Osteocyte (in vitro differentiated cells): ENCODE measurements at regions not wholly inside any gene's neighbourhood (a gene's known extent, or its start where the extent isn't known, plus 50 kb on each side); places are given as distances from the start of the nearest gene placed in this dataset.

Source experiments
- DNase-seq: peaks from one replicate; pipeline ENCODE4 v3.0.0; 2021; ENCODE audit warnings: mixed read lengths; ENCODE audit not compliant: unreplicated experiment; ENCODE audit errors: extremely low spot score
- H3K27ac Mint-ChIP-seq: one replicate; pipeline ENCODE4 v1.8.0; 2021; ENCODE audit warnings: mild to moderate bottlenecking, mixed read lengths; ENCODE audit not compliant: unreplicated experiment
- H3K27me3 Mint-ChIP-seq: one replicate; pipeline ENCODE4 v1.8.0; 2021; ENCODE audit warnings: mixed read lengths; ENCODE audit not compliant: unreplicated experiment
- H3K36me3 Mint-ChIP-seq: one replicate; pipeline ENCODE4 v1.8.0; 2021; ENCODE audit warnings: mixed read lengths; ENCODE audit not compliant: unreplicated experiment
- H3K4me1 Mint-ChIP-seq: one replicate; pipeline ENCODE4 v1.8.0; 2021; ENCODE audit warnings: mixed read lengths; ENCODE audit not compliant: unreplicated experiment
- H3K4me3 Mint-ChIP-seq: one replicate; pipeline ENCODE4 v1.8.0; 2021; ENCODE audit warnings: mild to moderate bottlenecking, moderate library complexity, mixed read lengths; ENCODE audit not compliant: unreplicated experiment
- H3K9me3 Mint-ChIP-seq: one replicate; pipeline ENCODE4 v1.8.0; 2021; ENCODE audit warnings: mixed read lengths; ENCODE audit not compliant: unreplicated experiment
- TF ChIP-seq, protein P1 (sequence below): fragments of 200-600 bp; sonication (generic); IDR thresholded peaks from 2 replicates; pipeline ENCODE4 v1.5.0; 2021; ENCODE audit warnings: antibody characterized with exemption, mild to moderate bottlenecking, moderate library complexity

DNA sequence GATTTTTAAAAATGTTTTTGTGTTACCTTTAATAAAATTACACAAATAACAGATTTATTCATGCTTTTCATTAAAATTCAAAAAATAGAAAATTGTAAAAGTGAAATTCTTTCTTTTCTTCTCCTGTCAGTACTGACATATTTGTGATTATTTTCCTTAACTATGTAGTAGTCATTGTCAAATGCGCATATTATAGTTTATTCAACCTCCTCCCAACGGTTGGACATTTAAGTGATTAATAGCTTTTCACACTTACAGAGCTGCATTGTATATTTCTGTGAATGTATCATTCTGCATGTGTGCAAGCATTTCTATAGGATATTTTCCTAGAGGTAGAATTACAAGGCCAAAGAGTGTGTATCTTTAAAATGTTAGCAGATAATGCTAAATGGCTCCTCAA, 259.2 kb downstream of the SH3BP4 start:
- no peaks in the 10 kb centered on the region for H3K4me1 Mint-ChIP-seq
- DNase-seq, result no peak
- H3K27me3 Mint-ChIP-seq, result peaks cover 34% of the 10 kb centered on the region
- TF ChIP-seq, protein P1, sequence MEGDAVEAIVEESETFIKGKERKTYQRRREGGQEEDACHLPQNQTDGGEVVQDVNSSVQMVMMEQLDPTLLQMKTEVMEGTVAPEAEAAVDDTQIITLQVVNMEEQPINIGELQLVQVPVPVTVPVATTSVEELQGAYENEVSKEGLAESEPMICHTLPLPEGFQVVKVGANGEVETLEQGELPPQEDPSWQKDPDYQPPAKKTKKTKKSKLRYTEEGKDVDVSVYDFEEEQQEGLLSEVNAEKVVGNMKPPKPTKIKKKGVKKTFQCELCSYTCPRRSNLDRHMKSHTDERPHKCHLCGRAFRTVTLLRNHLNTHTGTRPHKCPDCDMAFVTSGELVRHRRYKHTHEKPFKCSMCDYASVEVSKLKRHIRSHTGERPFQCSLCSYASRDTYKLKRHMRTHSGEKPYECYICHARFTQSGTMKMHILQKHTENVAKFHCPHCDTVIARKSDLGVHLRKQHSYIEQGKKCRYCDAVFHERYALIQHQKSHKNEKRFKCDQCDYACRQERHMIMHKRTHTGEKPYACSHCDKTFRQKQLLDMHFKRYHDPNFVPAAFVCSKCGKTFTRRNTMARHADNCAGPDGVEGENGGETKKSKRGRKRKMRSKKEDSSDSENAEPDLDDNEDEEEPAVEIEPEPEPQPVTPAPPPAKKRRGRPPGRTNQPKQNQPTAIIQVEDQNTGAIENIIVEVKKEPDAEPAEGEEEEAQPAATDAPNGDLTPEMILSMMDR, result no peak
- H3K36me3 Mint-ChIP-seq, result no peaks in the 10 kb centered on the region
- peaks cover 8% of the 10 kb centered on the region for H3K9me3 Mint-ChIP-seq
- H3K4me3 Mint-ChIP-seq, result no peak overlapping the region
- H3K27ac Mint-ChIP-seq, result no peak overlapping the region

DNA sequence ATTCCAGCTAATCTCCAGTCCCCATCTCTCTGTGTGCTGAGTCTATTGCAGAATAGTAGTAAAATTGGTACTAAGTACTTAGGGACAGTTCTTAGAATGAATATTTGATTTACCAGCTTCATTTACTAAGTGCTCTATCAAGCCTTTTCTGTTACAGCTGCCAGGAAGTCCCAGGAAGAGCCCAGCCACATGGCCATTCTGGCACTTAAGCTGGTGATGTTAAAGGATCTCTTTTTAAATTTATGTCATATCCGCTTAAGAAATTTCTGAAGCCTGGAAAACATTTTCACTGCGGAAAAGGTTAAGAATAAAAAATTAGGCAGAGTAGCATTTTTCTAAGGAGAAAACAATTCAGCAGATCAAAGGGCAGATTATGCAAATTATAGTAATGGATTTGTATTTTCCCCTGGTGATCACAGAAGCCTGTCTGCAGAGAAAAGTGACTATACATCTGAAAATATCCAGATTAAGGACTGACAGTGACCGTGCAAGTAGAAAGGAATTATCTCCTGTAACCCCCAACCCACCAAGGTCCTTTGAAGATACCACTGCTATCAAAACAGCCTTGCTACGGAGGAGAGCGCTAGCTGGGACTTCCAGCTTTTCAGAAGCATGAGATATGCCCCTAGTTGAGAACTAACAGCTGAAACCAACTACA, 260.8 kb downstream of the SH3BP4 start:
- Mint-ChIP-seq H3K4me1 (no peaks in the 10 kb centered on the region), H3K27me3 (peaks cover 20% of the 10 kb centered on the region), H3K9me3 (peaks cover 8% of the 10 kb centered on the region), H3K4me3 (no peak overlapping the region), H3K36me3 (no peaks in the 10 kb centered on the region), H3K27ac (no peak overlapping the region)
- DNase-seq, result no peak
- TF ChIP-seq, protein P1, result no peak

DNA sequence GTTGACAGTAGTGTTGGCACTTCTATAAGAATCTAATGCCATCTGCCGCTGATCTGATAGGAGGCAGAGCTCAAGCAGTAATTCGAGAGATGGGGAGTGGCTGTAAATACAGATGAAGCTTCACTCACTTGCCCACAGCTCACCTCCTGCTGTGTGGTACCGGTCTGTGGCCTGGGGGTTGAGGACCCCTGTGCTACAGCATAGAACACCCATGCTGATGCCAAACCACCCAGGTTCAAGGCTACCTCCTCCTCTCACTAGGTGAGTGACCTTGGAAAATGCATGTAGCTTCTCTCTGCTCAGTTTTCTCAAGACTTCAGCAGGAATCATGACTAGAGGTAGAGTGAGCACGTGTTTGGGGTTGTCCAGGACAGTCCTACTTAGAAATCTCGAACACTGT, 263.4 kb downstream of the SH3BP4 start:
- TF ChIP-seq, protein P1, result no peak
- Mint-ChIP-seq H3K27ac (no peak overlapping the region), H3K4me1 (no peaks in the 10 kb centered on the region), H3K27me3 (peaks cover 9% of the 10 kb centered on the region), H3K4me3 (no peak overlapping the region), H3K9me3 (peaks cover 4% of the 10 kb centered on the region), H3K36me3 (no peaks in the 10 kb centered on the region)
- DNase-seq, result no peak

DNA sequence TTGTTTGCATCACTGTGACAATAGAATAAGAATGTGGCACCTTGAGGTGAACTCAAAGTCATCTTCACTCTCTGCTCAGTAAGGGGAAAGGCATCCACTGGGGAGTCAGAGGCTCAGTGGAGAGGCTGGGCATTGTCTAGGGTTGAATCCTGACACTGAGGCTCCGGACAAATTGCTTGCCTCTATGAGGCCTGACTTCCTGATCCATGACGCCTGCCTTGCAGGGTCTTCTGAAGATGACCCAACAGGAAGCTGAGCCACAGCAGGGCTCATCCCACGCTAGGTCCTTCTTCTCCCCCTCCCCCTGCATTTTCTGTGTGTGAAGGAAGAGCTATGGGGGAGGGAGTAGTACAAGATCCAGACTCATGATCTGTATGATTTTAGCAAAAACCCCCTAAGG, 265.1 kb downstream of the SH3BP4 start:
- no peak for DNase-seq
- Mint-ChIP-seq H3K4me3 (no peak overlapping the region), H3K36me3 (no peaks in the 10 kb centered on the region), H3K27ac (no peak overlapping the region), H3K9me3 (no peaks in the 10 kb centered on the region), H3K27me3 (peaks cover 9% of the 10 kb centered on the region), H3K4me1 (no peaks in the 10 kb centered on the region)
- TF ChIP-seq, protein P1, result no peak

DNA sequence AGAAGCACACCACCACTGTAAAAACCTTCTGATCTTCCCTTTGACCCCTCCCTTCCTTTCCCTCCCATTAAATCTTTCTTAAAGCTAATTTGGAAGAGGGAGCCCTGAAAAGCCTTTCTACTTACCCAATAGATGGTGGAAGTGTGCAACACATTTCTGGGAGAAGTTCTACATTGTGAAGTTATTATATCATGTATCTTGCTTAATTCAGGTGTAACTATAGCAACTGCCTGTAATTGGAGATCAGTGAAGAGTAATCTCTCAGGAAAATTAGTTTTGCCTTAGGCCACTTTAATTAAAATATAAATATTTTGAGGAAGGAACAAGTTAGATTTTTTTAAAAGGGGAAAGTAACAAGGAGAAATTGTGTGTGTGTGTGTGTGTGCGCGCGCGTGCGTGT, 266.0 kb downstream of the SH3BP4 start:
- Mint-ChIP-seq H3K4me3 (no peak overlapping the region), H3K27me3 (peaks cover 4% of the 10 kb centered on the region), H3K9me3 (no peaks in the 10 kb centered on the region), H3K4me1 (no peaks in the 10 kb centered on the region), H3K36me3 (no peaks in the 10 kb centered on the region), H3K27ac (no peak overlapping the region)
- DNase-seq, result no peak
- TF ChIP-seq, protein P1, result no peak
